GM21737 (cell line): ENCODE measurements at regions not wholly inside any gene's neighbourhood (a gene's known extent, or its start where the extent isn't known, plus 50 kb on each side); places are given as distances from the start of the nearest gene placed in this dataset.

Experiments used
- ATAC-seq: cut with Tn5 transposase; IDR thresholded peaks from one replicate; pipeline ENCODE4 v1.9.1; 2021; ENCODE audit warnings: mild to moderate bottlenecking, moderate library complexity; ENCODE audit not compliant: unreplicated experiment

- ATAC-seq = no peak
These were observed 841.9 kb downstream of the PCDH18 start for GRCh38 chr4:136690360-136690759.

- no peak for ATAC-seq
These were observed 844.7 kb downstream of the PCDH18 start for GRCh38 chr4:136687596-136687995.

GRCh38 chr4:136687118-136687517, 845.2 kb downstream of the PCDH18 start:
- ATAC-seq = no peak

GRCh38 chr4:136680761-136681160, 851.5 kb downstream of the PCDH18 start:
- ATAC-seq = no peak

GRCh38 chr4:136680271-136680670, 852.0 kb downstream of the PCDH18 start:
- no peak for ATAC-seq

DNA sequence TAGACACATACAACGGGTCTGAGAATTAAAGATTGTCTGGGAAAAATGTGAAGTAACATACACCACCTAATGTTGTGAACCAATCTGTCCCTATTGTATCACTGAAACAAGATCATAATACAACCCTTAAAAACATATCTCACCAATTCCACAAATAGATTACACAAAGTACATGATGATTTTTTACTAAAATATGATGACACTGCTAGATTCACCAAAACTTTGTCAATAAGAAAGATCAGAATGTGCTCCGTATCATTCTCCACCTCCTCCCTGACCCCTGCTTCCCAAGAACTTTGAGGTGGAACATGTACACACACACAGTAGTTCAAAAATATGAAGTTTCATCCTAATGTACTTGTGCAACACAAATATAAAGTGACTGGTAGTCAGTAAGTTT, 862.0 kb downstream of the PCDH18 start:
- no peak for ATAC-seq

GRCh38 chr4:136664988-136665387, 867.3 kb downstream of the PCDH18 start:
- ATAC-seq = no peak

DNA sequence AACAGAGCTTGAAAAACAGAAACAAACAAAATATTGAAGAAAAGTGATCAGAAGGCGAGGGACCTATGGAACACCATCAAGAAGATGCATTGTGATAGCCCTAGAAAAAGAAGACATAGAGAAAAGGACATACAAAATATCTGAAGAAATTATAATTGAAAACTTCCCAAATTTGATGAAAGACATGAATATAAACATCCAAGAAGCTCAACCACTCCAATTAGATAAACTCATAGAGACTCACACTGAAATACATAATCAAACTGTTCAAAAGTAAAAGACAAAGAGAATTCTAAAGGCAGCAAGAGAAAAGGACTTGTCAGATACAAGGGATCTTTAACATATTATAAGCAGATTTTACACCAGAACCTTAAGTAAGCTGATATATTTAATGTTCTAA, 869.8 kb downstream of the PCDH18 start:
- no peak for ATAC-seq

GRCh38 chr4:136653640-136654406, 878.5 kb downstream of the PCDH18 start:
- no peak for ATAC-seq

DNA sequence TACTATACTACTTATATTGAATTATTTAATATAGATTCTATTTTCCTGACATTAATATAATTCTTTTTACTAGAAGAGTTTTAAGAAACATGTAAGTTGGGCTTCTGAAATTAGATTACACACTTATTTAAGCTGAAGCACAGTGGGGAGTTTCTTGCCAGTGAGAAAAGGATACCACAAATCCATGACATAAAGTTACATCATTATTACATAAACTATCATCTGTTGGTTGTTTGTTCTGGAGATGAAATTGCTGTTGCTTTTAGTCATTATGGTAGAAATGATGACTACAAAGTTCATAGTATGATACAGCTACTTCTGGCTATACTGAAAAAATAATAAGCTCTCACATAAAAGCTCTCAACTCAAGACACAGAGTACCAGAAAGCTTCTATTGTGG, 880.4 kb downstream of the PCDH18 start:
- ATAC-seq = no peak

- no peak for ATAC-seq
These were observed 881.0 kb downstream of the PCDH18 start for GRCh38 chr4:136651278-136651667.

- no peak for ATAC-seq
These were observed 881.6 kb downstream of the PCDH18 start for GRCh38 chr4:136650541-136651277.

DNA sequence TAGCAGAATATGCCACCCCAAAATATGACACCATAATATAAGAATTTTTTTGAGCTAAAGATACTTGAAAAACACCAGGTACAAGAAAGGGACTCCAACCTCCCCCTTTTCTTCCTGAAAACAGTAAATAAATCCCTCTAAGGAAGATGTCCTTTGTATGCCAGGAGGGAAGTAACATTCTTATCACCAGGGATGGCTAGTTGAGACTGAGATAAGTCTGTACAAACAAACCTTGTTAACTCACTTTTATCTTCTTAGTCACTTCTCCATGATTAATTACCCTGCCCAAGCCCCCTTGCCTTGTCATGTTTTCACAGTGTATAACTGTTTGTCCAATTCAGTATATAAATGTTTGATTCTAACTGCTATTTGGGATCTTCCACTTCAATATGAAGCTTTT, 888.0 kb downstream of the PCDH18 start:
- no peak for ATAC-seq

DNA sequence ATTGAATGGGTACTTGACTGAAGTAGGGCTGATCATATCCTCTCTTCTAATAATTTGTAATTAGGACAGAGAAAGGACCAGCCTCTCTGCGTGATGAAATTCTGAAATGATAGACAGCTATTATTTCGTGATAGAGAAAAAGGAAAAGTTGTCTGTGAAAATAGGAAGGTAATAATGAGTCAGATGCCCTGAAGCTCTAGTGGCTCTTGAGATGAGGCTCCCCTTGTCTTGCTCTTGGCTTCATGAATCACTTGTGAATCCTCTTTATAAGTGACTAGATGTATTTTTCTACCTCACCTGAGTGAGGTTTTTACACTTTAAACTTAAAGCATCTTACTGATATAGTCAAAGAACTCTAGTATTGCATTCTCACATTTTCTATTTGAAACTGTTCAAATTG, 888.9 kb downstream of the PCDH18 start:
- ATAC-seq = no peak

GRCh38 chr4:136637071-136637777, 895.1 kb downstream of the PCDH18 start:
- ATAC-seq = no peak

GRCh38 chr4:136636155-136636554, 896.1 kb downstream of the PCDH18 start:
- no peak for ATAC-seq

- ATAC-seq = no peak
These were observed 898.2 kb downstream of the PCDH18 start for GRCh38 chr4:136634121-136634520.

DNA sequence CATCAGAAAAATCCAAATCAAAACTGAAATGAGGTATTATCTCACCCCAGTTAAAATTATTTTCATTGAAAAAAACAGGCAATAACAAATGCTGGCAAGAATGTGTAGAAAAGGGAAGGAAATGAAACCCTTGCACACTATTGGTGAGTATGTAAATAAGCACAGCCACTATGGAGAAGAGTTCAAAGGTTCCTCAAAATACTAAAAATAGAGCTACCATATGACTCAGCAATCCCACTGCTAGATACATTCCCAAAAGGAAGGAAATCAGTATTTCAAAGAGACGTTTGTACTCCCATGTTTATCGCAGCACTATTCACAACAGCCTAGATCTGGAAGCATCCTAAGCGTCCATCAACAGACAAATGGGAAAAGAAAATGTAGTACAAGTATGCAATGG, 932.4 kb downstream of the PCDH18 start:
- ATAC-seq = no peak

- no peak for ATAC-seq
These were observed 941.9 kb downstream of the PCDH18 start for GRCh38 chr4:136590440-136590839.

GRCh38 chr4:136583567-136583966, 948.7 kb downstream of the PCDH18 start:
- no peak for ATAC-seq

DNA sequence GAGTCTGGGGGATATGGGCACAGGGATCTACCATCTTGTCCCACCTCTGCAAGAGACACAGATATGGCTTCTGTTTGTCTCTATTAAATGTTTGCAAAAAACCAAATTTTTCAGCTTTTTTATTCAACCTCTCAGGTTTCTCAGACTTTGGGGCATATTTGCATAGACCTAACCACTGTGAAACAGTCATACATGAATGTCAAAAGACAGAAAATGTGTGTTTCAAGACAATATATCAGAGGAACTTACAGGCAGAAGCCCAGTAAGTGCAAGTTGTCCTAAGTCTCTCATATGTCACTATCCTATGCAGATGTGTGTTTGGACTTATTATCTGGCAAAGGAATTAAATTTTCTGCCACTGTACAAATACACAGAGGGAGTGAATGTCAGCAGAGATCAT, 951.2 kb downstream of the PCDH18 start:
- ATAC-seq = no peak

- ATAC-seq = no peak
These were observed 957.1 kb downstream of the PCDH18 start for GRCh38 chr4:136575146-136575545.
